ENCODE measurements at regions not wholly inside any gene's neighbourhood (a gene's known extent, or its start where the extent isn't known, plus 50 kb on each side); places are given as distances from the start of the nearest gene placed in this dataset.

DNA sequence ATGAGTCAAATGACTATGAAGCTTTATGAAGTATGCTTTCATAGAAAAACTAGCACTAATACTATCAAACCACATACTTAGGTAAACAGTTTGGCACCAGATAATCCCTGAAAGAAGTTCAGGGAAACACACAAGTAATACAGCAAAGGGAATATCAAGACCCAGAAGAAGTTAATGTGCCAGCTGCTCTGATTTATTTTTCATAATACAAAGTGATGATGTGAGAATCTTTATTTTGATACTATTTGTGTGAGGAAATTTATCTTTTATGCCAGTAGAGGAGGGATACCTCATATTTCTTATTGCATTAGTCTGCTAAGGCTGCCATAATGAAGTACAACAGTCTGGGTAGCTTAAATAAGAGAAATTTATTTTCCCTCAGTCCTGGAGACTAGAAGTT lies 67.7 kb upstream of the ANO3 start:
- Histone ChIP-seq H3K9ac (ENCODE audit: low read length) (no peak overlapping the region), H3K4me1 (ENCODE audit: control insufficient read depth, insufficient read depth, low read length) (no peaks in the 10 kb centered on the region), H3K27me3 (ENCODE audit: control insufficient read depth, insufficient read depth, low read length) (no peaks in the 10 kb centered on the region), H3K9me3 (ENCODE audit: control insufficient read depth, insufficient read depth, low read depth, low read length) (no peaks in the 10 kb centered on the region), H3K4me3 (ENCODE audit: low read depth, low read length) (no peak overlapping the region), H3K27ac (ENCODE audit: low read depth, low read length) (no peak overlapping the region), H3K36me3 (ENCODE audit: control insufficient read depth, insufficient read depth, low read length) (no peaks in the 10 kb centered on the region)

- no peak overlapping the region for H3K9ac ChIP-seq (ENCODE audit: low read length)
- no peak overlapping the region for H3K27ac ChIP-seq (ENCODE audit: low read depth, low read length)
- H3K4me3 ChIP-seq (ENCODE audit: low read depth, low read length), result no peak overlapping the region
- no peaks in the 10 kb centered on the region for H3K27me3 ChIP-seq (ENCODE audit: control insufficient read depth, insufficient read depth, low read length)
- H3K9me3 ChIP-seq (ENCODE audit: control insufficient read depth, insufficient read depth, low read depth, low read length), result no peaks in the 10 kb centered on the region
- H3K36me3 ChIP-seq (ENCODE audit: control insufficient read depth, insufficient read depth, low read length), result no peaks in the 10 kb centered on the region
- no peaks in the 10 kb centered on the region for H3K4me1 ChIP-seq (ENCODE audit: control insufficient read depth, insufficient read depth, low read length)
These were observed 62.8 kb upstream of the ANO3 start for GRCh38 chr11:26268980-26269660.

- Histone ChIP-seq H3K27ac (ENCODE audit: low read depth, low read length) (no peak overlapping the region), H3K36me3 (ENCODE audit: control insufficient read depth, insufficient read depth, low read length) (no peaks in the 10 kb centered on the region), H3K4me1 (ENCODE audit: control insufficient read depth, insufficient read depth, low read length) (peaks cover 3% of the 10 kb centered on the region; the same call in 1 of the 2 replicates), H3K4me3 (ENCODE audit: low read depth, low read length) (no peak overlapping the region), H3K9me3 (ENCODE audit: control insufficient read depth, insufficient read depth, low read depth, low read length) (no peaks in the 10 kb centered on the region), H3K9ac (ENCODE audit: low read length) (no peak overlapping the region), H3K27me3 (ENCODE audit: control insufficient read depth, insufficient read depth, low read length) (no peaks in the 10 kb centered on the region)
These were observed 60.3 kb upstream of the ANO3 start for GRCh38 chr11:26271666-26272065.

DNA sequence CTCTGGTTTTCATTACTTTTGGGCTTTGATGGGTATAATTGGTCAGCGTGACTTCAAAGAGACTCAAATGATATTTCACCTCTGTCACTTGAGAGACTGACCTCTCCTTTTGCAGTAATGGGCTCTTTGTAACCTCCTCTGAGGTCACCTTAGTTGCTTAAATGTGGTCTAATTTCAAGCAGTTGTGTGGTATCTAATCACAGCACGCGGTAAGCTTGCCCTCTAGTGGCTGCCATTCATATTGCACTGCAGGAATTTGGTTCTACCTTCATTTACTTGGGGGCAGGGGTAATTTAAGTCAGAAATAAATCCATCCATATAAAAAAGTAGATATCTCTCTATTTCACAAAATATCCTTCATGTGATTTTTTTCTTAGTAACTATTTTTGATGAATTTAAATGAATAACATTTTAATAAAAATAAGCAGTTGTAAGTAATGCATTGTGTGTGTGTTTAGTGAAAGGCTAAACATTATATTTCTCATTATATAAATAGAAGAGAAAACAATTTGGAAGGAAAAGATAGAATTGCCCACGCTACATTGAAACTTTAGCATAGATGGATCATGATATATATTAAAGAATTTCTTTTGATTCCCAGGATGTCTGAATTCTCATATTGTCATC lies 55.0 kb upstream of the ANO3 start:
- Histone ChIP-seq H3K27ac (ENCODE audit: low read depth, low read length) (no peak overlapping the region), H3K9me3 (ENCODE audit: control insufficient read depth, insufficient read depth, low read depth, low read length) (no peaks in the 10 kb centered on the region), H3K4me3 (ENCODE audit: low read depth, low read length) (no peak overlapping the region), H3K9ac (ENCODE audit: low read length) (no peak overlapping the region), H3K27me3 (ENCODE audit: control insufficient read depth, insufficient read depth, low read length) (no peaks in the 10 kb centered on the region), H3K36me3 (ENCODE audit: control insufficient read depth, insufficient read depth, low read length) (no peaks in the 10 kb centered on the region), H3K4me1 (ENCODE audit: control insufficient read depth, insufficient read depth, low read length) (peaks cover 3% of the 10 kb centered on the region; the same call in 1 of the 2 replicates)

DNA sequence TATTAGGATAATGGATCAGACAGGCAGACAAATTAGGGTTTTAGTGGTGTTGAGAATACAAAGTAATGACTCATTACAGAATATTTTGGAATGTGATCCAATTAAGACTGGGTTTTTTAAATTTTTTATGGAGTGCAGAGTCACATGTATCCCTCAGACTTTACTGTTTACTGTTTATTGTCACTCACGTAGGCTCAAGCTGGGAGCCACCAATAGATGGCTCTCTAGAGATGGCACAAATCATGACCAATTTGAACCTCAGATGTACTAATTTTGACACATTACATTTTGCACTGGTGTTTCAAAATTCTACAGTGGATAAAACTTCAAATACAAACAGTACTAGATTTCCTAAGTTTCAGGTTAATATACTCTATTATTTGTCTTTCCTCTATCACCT lies 53.6 kb upstream of the ANO3 start:
- peaks cover 3% of the 10 kb centered on the region; the same call in 1 of the 2 replicates for H3K4me1 ChIP-seq (ENCODE audit: control insufficient read depth, insufficient read depth, low read length)
- no peaks in the 10 kb centered on the region for H3K9me3 ChIP-seq (ENCODE audit: control insufficient read depth, insufficient read depth, low read depth, low read length)
- no peak overlapping the region for H3K27ac ChIP-seq (ENCODE audit: low read depth, low read length)
- no peaks in the 10 kb centered on the region for H3K27me3 ChIP-seq (ENCODE audit: control insufficient read depth, insufficient read depth, low read length)
- H3K36me3 ChIP-seq (ENCODE audit: control insufficient read depth, insufficient read depth, low read length), result no peaks in the 10 kb centered on the region
- H3K9ac ChIP-seq (ENCODE audit: low read length), result no peak overlapping the region
- H3K4me3 ChIP-seq (ENCODE audit: low read depth, low read length), result no peak overlapping the region
